ENCODE measurements at regions not wholly inside any gene's neighbourhood (a gene's known extent, or its start where the extent isn't known, plus 50 kb on each side); places are given as distances from the start of the nearest gene placed in this dataset.

DNA sequence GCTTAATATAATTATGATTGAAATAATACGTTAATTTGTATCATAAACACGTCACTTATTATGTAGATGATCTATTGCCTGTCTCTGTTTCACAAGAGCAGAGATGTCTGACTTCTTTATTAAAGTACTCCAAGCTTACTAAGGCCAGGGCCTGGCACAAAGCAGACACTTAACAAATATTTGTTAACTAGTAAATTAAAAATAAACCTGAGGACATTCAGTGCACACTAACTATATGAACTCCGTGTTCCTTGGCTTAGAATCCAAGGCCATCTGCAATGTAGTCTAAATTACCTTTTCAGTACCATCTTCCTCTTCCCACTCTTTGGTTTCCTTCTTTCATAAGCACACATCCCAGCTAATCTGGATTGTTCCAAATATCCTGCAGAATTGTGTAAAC, 210.8 kb upstream of the SOX9 start:
- DNase-seq, result no peak

DNA sequence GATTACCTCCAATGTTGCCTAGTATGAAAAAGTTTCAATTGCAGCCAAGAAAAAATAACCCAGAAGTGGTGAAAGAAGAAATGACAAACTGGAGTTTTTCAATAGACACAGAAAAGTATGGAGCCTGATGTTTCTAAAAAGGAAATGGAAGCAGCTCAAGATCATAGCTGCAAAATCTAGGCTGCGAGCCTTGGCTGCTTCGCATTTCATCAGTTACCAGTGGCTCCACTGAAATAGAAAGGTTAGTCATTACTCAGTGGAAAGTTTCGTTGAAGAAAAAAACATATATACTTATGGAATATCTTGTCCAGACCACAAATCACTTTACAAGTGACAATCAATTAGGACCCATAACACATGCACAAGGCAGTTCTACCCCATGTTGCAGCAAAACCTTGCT, 206.8 kb upstream of the SOX9 start:
- no peak for DNase-seq

DNA sequence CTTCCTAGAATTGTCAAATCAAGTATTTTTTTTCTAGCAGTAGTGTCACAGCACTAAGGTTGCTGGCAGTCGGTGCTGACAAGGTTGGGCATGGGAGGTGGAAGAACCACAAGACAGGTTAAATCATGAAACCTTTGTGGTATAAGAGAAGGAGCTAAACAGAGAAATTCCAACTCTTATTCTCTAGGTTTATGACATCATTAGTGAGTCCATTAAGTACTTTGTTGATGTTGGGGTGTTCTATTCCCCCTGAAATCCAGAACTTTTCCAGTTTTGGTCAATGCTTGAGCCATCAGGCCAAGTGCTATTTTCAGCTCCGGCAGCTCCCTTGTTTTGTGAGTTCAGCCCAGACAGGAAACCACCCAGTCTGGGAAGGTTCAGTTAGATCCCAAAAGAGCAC, 206.0 kb upstream of the SOX9 start:
- no peak for DNase-seq

DNA sequence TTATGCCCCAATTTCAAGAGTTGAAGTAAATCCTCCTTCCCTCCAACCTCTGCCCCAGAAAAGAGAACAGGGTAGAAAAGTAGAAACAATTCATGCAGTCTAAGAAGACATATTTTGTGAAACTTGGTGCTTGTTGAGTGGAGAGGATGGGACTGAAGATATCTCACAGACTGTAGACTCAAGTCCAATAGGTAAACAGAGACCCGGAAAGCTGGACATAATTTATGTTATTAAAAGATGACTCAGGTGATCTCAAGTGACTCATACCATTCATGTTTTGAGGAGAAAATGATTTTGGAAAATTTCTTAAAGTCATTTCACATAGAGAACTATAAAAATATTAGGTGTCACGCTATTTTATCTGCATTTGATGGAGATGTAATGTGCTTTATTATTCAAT, 203.1 kb upstream of the SOX9 start:
- DNase-seq, result no peak

DNA sequence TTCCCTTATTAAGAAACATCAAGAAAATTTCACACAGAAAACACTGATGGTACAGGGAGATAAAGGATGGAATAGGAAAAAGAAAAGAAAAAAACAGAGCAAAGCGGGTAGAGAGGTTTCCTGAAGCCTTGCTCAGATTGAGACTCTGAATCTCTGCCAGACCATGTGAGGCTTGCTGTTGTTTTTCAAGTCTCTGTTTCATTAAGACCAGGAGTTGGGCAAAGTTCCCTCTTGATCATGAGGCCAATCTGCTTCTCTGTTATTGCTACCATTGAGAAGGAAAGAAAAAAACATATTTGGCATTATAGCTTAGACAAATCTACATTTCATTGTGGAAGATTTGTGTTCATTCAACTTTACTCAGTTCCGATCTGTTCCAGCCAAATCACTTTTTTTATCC, 201.6 kb upstream of the SOX9 start:
- no peak for DNase-seq

DNA sequence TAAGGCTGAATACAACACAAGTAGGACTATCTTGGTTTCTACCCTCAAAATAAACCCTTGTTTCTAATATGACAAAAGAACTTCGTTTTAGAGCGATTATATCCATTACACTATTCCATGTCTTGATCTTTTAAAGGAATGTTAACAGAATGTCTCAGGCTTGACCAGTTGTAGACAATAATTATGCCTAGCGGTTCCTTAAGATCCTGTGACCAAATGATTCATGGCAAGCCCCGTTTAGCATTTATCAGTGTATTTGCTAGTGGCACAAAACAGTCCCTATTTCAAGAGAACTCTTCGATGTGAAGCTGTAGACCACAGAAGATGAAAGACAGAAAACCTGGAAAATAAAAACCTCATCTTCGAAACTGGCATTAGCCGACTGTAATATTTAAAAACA, 200.9 kb upstream of the SOX9 start:
- DNase-seq, result no peak

DNA sequence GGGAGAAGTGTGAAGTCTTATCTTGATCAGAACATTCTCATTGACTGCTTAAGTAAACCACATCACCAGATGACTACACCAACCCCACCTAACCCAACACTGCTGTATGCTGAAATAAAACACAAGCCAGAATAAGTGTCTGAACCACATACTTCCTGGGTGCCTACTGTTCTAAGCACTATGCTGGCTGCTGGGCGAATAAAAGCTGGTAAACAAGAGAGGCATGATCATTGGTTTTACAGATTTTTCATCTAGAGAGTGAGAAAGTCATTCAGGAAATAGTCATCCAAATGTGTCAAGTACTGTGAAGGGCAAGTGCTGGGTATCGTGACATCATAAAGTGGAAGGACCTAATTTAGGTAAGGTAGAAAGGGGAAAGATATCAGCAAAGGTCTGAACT, 199.0 kb upstream of the SOX9 start:
- DNase-seq, result no peak

DNA sequence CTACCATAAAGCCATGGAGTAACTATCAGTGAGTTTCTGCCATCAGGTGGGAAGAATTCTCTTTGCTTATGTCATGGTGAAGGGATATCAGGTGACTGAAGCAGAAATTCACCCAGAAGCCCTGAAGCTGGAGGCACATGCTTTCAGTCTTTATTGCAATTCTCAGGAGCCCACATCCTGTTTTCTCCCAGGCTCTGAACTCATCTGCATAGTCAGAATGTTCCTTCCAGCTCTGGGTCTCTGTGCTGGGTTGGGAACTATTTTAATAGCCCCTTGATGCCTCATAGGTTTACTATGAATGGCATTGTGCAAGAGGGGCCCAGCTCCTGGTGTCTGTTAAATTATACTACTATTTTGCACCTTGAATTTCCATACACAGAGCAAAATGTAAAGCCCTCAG, 198.4 kb upstream of the SOX9 start:
- no peak for DNase-seq

DNA sequence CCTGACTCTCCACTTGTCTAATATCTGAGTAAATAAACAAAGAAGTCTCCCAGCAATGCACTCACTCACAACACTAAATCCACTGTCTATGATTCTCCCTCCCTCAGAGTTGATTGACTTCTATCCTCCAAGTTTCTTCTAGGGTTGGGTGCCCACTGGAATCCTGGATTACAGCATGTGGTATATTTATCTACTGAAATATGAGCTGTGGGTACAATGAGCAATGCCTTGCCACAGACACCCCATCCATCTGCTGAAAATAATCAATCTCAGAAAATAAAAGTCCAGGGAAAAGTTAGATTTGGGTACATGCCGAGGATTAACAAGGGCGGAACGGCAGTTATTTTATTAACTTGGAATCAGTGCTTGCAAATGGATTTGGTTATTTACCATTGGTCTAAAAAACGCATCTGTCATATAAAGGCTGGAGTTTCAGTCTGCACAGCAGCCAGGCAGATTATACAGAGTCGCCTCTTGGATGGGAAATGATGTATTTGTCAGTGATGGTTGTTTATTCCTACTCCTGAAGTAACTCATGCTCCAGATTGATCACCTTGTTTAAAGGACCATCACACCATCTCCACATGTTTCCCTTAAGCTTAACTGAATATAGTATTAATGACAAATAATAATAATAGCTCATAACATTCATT, 193.9 kb upstream of the SOX9 start:
- no peak for DNase-seq

DNA sequence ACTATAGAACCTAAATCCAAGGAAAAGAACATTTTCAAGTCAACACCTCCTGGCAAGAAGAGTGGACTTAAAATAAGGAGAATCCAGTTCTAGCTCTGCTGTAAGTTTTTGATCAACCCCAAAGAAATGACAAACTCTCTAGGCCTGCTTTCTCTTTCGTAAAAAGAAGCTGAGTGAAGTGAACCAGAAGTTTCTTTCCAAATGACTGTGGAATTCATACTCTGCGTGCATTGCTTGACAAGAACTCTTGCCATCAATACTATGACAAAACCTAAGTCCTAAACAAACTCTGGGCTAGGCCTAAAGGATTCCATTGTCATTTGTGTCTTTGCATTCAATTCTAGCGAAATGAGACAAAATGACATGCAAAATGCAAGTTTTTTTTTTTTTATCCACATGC, 187.5 kb upstream of the SOX9 start:
- DNase-seq, result no peak

DNA sequence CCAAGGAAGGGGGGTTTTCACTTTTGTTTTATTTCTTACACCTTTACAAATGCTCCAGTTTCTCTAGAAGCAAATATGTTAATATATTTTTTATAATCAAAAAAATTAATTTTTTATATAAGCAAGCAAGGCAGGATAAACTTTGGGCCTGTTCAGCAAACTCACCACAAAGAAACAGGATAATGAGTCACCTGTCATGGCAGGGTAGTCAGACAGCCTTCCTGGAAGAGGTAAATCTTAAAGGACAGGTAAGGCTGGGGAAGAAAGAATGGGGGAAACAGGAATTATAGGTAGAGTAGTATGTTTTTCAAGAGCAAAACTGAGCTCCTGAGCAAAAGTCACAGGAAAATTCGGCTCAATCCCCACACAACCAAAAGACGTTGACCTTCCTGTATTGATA, 186.3 kb upstream of the SOX9 start:
- no peak for DNase-seq

DNA sequence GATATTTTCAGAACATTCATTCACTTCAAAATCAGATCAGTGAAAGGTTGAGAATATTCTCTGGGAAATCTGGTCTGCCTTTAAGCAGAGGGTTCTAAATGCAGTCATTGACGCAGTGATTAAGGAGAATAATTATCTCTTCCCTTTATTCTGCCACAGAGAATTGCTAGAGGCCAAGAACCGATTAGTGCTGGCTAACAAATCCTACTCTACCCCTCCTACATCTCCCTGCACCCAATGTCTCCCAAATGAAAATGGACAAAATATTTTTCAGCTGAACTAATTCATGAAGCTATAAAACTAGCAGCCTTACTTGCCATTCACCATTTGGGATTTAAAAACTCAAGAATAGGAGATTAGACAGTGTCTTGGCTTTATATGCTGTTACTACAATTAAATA, 185.5 kb upstream of the SOX9 start:
- no peak for DNase-seq

DNA sequence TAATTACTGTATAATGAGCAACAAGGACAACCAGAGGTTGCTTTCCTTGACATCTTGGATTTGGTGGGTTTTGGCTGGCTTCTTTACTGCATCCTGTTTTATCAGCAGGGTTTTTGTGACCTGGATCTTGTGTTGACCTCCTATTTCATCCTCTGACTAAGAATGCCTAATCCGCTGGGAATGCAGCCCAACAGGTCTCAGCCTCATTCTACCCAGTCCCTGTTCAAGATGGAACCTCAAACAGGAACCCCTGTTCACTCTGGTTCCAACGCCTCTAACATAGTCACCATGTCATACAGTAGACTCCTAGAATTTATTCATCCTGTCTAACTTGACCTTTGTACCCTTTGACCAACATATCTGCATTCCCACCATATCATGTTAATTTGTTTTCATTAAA, 183.8 kb upstream of the SOX9 start:
- DNase-seq, result no peak

DNA sequence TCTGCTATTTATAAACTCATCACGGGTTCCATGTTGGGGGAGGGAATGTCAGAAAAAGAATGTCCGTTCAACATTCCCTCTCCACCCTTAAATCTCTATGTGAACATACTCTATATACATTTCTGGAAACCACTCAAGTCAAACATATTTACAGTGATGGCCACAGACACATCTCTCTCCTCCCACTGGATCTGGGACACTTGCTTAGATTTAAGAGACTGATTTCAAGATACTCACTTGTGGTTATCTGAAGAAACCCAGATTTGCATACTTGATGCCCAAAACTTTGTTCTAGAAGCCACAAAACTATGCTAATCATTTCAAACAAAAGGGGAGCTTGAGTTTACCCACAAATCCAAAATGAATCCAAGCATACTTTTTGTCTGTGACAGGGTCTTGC, 182.9 kb upstream of the SOX9 start:
- no peak for DNase-seq

DNA sequence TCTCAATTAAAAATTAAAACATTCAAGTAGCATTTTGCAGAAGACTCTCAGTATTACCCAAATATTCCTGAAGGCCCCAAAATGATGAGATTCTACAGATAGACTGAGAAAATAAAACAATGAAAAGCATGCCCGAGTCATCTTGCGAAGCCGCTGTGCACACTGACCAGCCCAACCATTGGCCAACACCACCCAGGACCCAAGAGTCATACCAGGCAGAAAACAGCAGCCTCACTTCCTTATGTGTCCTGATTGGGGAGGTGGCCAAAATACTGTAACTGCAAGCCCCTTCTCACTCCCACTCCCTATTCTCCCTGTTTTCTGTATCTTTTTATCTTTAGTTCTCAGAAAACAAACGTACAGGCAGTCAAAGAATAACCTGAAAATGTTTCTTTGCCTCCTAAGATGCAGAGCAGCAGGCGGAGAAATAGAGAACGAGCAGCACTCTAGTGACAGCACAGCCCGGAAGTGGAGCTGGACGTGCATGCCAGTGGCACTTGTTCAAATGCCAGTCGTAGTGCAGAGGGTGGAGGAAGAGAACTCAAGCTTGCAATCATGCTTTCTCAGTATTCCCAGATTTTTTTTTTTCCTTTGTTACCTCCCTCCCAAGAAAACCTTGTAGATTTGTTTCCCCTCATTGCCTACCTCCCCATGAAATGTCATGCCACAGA, 182.3 kb upstream of the SOX9 start:
- no peak for DNase-seq

DNA sequence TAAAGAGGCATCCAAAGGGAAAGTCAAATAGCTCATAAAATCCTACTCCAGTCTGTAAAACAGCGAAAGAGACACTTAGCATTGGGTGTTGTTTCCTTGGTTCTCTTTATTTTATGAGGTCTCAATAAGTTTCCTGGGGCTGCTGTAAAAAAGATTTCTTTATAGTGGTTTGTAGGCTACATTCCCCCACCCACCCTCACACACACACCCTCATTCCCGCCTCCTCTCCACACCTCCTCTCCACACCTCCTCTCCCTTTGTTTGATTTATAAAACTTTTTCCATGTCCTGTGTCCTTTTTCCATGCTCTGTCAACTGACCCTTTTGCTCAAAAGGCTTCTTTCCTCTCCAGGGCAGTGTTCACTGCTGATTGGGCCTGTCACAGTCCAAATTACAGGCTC, 178.9 kb upstream of the SOX9 start:
- no peak for DNase-seq

DNA sequence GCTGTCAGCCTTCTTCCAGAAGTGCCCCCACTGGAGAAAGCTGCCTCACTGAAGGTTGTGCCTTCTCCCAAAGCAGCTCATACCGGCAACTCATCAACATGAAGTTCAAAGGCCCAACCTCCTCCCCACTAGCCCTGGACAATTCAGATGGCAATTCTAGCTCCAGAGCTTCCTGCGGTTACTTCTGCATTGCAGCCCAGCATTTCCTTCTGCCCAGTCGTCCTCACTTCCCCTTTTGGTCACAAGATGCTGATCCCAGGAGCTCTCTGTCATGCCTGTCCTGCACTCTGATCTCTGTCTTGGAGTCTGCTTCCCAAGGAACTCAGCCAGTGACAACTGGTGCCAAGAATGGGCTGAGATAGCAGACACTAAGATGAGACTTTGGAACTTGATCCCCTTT, 178.2 kb upstream of the SOX9 start:
- DNase-seq, result no peak

DNA sequence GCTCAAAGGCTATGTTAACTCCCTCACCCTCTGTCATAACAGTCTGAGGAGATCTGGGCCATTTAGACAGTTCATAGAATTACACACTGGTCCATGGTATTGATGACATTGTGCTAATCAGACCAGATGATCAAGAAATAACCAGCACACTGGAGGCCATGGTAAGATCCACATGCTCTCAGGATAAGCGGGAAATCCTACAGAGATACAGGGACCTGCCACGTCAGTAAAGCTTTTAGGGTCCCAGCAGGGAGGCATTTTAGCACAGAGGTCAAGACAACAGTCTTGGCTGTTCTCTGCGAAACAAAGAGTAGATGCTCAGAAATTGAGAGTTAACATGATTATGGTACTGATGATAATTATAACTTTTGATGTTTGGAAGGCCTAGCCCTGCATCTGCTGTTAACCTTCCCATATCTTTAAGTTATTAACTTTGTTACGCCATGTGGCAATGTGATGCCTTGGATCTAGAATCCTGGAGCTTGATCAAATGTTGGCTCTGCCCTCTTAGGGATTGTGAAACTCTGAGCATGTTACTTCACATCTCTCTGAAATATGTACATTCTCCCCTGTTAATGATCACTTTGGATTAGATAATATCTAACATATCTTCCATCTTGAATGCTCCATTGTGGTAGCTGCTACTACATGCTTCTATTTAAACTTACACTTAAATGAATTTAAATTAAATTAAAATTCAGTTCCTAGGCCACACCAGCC, 172.0 kb upstream of the SOX9 start:
- DNase-seq, result no peak

DNA sequence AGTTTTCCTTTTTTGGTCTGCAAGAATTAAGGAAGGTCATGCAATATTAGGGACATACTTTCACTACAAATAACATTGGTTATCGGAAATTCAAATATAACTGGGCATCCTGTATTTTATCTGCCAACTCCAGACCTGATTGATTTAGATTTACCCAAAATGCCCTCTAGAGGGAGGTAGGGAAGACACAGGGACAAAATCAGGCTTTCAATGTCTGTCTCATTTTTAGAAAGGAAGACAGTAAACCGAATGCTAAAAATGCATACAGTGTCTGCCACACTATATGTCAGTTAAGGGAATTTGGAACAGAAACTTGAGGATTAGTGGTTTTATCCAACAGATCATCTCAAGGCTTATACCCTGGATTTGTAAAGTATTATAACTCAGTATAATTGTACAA, 161.7 kb upstream of the SOX9 start:
- DNase-seq, result no peak

DNA sequence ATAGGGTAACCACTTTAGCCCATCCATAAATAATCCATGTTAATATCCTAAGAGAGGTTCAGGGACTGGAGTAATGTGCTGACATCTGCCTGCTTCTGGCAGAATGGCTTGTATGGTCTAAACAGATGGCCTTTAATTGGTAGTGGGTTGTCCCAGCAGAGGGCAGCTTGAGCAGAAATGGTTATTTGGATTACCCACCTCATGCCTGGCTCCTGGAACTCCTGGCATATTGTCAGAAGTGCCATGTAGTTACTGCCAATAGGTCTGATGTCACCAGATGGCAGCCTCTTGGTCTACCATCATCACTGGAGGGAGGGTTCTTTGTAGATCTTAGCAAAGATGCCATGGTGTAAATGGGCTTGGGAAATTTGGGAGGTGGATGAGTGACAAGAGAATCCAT, 157.5 kb upstream of the SOX9 start:
- no peak for DNase-seq

DNA sequence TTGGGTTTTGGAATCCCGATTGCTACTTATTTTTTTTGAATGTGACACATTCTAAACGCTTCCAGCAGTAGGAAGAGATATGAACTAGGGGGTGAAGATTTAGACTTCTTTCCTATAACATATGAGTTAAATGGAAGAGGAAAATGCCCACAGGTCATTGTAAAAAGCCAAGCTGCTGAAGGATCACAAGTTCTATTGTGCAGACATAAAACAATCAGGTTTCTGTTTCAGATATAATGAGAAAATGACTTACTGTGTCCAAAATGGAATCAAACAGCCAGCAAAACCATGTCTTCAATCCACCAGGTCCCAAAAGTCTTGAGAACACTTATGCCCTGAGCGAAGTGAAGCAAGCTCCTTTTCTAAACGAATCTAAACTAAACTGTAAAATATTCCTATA, 157.0 kb upstream of the SOX9 start:
- DNase-seq, result no peak

DNA sequence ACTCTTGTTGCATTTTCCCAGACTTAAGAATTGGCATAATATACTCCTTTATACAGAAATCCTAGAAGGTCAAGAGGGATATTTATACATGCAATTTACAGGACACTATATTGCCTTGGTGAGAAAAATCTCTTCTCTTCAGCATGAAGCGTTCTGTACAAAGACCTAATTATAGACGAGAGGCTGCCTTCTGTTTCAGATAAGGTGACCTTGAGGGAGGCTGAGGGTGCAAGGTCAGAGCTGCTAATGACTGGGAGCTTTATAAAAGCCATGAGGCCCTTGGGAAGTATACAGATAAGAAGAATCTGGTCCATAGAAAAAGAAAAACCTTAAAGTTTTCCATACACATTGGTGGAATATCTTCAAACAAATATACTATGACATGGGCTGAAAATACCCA, 156.3 kb upstream of the SOX9 start:
- DNase-seq, result no peak

DNA sequence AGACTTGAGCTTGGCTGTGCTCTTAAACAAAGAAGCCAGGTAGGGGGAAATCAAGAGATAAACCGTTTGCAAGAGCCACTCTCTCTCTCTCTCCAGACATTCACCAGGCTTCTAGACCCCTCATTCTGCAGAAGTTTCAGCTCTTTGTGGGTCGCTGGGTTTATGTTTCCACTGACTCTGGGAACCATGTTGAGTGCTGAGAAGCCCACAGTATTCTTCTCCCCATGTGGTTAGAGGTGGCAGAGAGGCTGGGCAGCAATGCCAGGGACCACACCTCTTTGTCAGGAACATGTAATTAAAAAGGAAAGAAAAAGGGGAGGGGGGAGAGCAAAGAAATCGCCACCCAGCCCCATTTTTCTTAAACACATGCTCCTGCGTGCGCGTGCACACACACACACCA, 154.8 kb upstream of the SOX9 start:
- no peak for DNase-seq

DNA sequence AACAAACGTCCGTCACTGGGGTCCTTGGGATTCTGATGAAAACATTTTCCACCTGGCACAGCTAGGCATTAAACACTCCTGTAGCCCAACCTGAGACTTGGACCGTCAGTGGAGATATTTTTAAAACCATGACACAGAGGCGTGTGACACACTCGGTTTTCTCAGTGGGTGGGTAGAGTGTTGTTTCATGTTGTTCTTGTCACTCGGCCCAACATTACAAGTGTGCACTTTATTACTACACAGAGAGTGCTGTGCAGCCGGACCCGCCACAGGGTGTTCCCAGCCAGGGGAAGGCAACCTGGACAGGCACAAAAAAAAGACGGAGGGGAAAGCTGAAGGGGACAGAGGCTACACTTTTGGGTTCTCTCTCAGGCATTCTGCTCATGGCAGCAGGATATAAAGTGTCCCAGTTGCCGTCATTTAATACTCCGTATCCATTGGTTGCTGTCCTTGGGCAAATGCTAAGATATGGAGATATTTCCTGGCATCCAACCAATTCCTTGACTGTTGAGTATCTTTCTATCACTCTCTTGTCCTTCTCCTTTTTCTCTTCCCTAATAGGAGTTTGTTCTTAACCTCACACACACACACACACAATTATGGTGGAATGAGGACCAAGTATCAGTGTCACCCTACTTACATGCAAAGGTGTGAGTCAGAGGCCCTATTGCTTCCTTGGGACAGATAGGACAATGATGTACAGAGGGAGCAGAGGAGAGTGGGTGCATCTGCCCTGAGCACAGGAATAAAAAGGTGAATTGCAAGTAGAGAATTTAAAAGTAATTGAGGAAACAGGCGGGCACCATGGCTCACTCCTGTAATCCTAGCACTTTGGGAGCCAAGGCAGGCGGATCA, 154.1 kb upstream of the SOX9 start:
- DNase-seq, result no peak

All from stimulated activated CD8-positive, alpha-beta memory T cell treated with anti-CD3 and anti-CD28 coated beads, Interleukin-4, amount 100 ng/mL, for 48 hours (primary cell).